ENCODE measurements at regions not wholly inside any gene's neighbourhood (a gene's known extent, or its start where the extent isn't known, plus 50 kb on each side); places are given as distances from the start of the nearest gene placed in this dataset.
A peak's percentile ranks its signal among the peaks of the same experiment; 100 is the strongest.

DNA sequence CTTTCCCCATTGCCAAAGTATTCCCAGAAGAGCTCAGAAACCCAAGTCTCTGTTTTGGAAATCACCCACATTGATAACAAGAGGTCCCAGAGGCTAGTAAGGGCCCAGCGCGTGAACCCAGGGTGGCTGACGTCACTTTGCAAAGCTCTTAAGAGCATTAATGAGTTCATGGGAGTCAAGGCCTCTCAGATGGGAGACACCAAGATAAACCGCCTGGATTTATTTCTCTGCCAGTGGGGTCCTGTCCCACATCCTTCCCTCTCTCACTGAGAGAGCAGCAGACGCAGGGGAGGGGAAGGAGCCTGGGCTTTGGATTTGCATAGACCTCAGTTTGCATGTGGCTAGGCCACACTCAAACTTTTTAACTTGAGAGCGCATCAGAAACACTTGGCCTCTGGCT lies 184.8 kb upstream of the PDE1C start:
- Histone ChIP-seq H3K4me3 (no peak overlapping the region), H3K4me1 (ENCODE audit: control insufficient read depth, insufficient read depth, low read length) (peaks cover 9% of the 10 kb centered on the region), H4K20me1 (ENCODE audit: control insufficient read depth, insufficient read depth) (no peaks in the 10 kb centered on the region), H3K9me3 (replicated peaks; ENCODE audit: control insufficient read depth, insufficient read depth, low read length) (no peaks in the 10 kb centered on the region), H3K36me3 (ENCODE audit: control insufficient read depth in 2 of 2, insufficient read depth in 2 of 2, low read length in 1 of 2) (no peaks in the 10 kb centered on the region), H3K27me3 (replicated peaks in 1 of 2; ENCODE audit: control insufficient read depth in 2 of 2, insufficient read depth in 2 of 2, low read length in 1 of 2) (no peaks in the 10 kb centered on the region; a peak in 1 of 4 replicates), H3K4me2 (ENCODE audit: control insufficient read depth, insufficient read depth) (peak overlapping the region; percentile 9; the same call in 1 of the 2 replicates), H3K27ac (ENCODE audit: control insufficient read depth, insufficient read depth) (no peak overlapping the region), H2AFZ (ENCODE audit: control insufficient read depth, low read depth, low read length) (no peak overlapping the region), H3K9ac (ENCODE audit: control insufficient read depth, insufficient read depth, low read length) (no peak overlapping the region), H3K79me2 (ENCODE audit: control insufficient read depth, insufficient read depth, low read length) (no peaks in the 10 kb centered on the region)
- ChIA-PET CTCF (interaction anchor here (1.0 to 1.8 kb wide), 2 partner anchors 44 to 92 kb away, joined by 3 to 8 read pairs; no protein-coding TSS in a partner anchor), RAD21 (ENCODE audit: unreplicated experiment) (no interaction called here), SMC1A (ENCODE audit: uncharacterized antibody, unreplicated experiment) (interaction anchor here (0.8 to 1.5 kb wide), 2 partner anchors 10 to 89 kb away, joined by 3 to 5 read pairs; no protein-coding TSS in a partner anchor), POLR2A (no interaction called here)
- intact Hi-C loops (cut with micrococcal nuclease; ENCODE audit: unreplicated experiment) = no loop called here
- FAIRE-seq (peak; percentile 68), DNase-seq (ENCODE audit: low read depth, low spot score) (no peak), ATAC-seq (0 out of 3 replicates have a peak, but pooled peaks have one; percentile 9)
- in situ Hi-C loops (cut with MboI) = no loop called here
- 2% methylated on average over 6 of the region's 6 CpGs for WGBS (ENCODE audit: insufficient coverage, insufficient replicate concordance, low lambda C conversion rate, missing lambda C conversion rate)
- no peak for TF ChIP-seq SMARCA5 (IDR thresholded peaks at IDR 0.05)
- TF ChIP-seq MYC (IDR thresholded peaks at IDR 0.05; ENCODE audit: insufficient read depth, insufficient read length, insufficient replicate concordance, low read length, severe bottlenecking) = no peak
- TF ChIP-seq POU2F2 (IDR thresholded peaks at IDR 0.05; ENCODE audit: borderline replicate concordance, low read depth, low read length) = peak; percentile 70; the same call in 1 of the 3 replicates
- no peak for TF ChIP-seq MTA3 (IDR thresholded peaks at IDR 0.05; ENCODE audit: borderline replicate concordance, low read length)
- TF ChIP-seq, protein P1, sequence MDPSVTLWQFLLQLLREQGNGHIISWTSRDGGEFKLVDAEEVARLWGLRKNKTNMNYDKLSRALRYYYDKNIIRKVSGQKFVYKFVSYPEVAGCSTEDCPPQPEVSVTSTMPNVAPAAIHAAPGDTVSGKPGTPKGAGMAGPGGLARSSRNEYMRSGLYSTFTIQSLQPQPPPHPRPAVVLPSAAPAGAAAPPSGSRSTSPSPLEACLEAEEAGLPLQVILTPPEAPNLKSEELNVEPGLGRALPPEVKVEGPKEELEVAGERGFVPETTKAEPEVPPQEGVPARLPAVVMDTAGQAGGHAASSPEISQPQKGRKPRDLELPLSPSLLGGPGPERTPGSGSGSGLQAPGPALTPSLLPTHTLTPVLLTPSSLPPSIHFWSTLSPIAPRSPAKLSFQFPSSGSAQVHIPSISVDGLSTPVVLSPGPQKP (IDR thresholded peaks at IDR 0.05; ENCODE audit: low read depth, low read length) = no peak
- TF ChIP-seq SIX5 (IDR thresholded peaks at IDR 0.05; ENCODE audit: low read depth, low read length, severe bottlenecking) = no peak
- TF ChIP-seq BHLHE40 (IDR thresholded peaks at IDR 0.05; ENCODE audit: borderline replicate concordance in 1 of 2, low read depth in 2 of 2, low read length in 1 of 2) = no peak
- BruUV-seq (replicated peaks) = no TSS peak
